GM23338 (cell line): ENCODE measurements at regions not wholly inside any gene's neighbourhood (a gene's known extent, or its start where the extent isn't known, plus 50 kb on each side); places are given as distances from the start of the nearest gene placed in this dataset.

Experiments
- ATAC-seq: fragments of 200-7000 bp; cut with Tn5 transposase; 3 replicates; pipeline ENCODE4 v1.9.1; 2020
- DNase-seq: peaks from one replicate; pipeline ENCODE4 v3.0.0-alpha.2; 2015; ENCODE audit warnings: low spot score
- H2AFZ ChIP-seq: fragments of 200-600 bp; sonication (generic); 2 replicates; pipeline ENCODE4 v1.8.0; 2016; ENCODE audit warnings: antibody characterized with exemption, mild to moderate bottlenecking, moderate library complexity
- H3F3A ChIP-seq: fragments of 200-600 bp; sonication (generic); replicated peaks from 2 replicates; pipeline ENCODE4 v1.8.0; 2017; ENCODE audit warnings: antibody characterized with exemption, mixed run types, low read depth
- H3K27ac ChIP-seq: fragments of 200-600 bp; sonication (generic); 2 replicates; pipeline ENCODE4 v1.6.1; 2016; ENCODE audit warnings: low read depth
- H3K27me3 ChIP-seq: fragments of 200-600 bp; sonication (generic); 2 replicates; pipeline ENCODE4 v1.8.0; 2016; ENCODE audit warnings: mild to moderate bottlenecking, mixed run types, moderate library complexity; ENCODE audit not compliant: insufficient read depth
- H3K36me3 ChIP-seq: fragments of 200-600 bp; sonication (generic); 2 replicates; pipeline ENCODE4 v1.8.0; 2016; ENCODE audit warnings: mild to moderate bottlenecking; ENCODE audit not compliant: insufficient read depth
- H3K4me1 ChIP-seq: fragments of 200-600 bp; sonication (generic); 2 replicates; pipeline ENCODE4 v1.8.0; 2016; ENCODE audit warnings: mild to moderate bottlenecking, moderate library complexity; ENCODE audit not compliant: insufficient read depth
- H3K4me2 ChIP-seq: fragments of 200-600 bp; sonication (generic); 2 replicates; pipeline ENCODE4 v1.7.1; 2017; ENCODE audit warnings: mixed run types
- H3K4me3 ChIP-seq: fragments of 200-600 bp; sonication (generic); 2 replicates; pipeline ENCODE4 v1.6.1; 2016; ENCODE audit warnings: mixed run types
- H3K79me2 ChIP-seq: fragments of 200-600 bp; sonication (generic); replicated peaks from 2 replicates; pipeline ENCODE4 v1.8.0; 2017; ENCODE audit warnings: mild to moderate bottlenecking; ENCODE audit not compliant: insufficient read depth
- H3K9me2 ChIP-seq: fragments of 200-600 bp; sonication (generic); 2 replicates; pipeline ENCODE4 v1.8.0; 2017; ENCODE audit not compliant: insufficient read depth
- H4K20me1 ChIP-seq: fragments of 200-600 bp; sonication (generic); replicated peaks from 2 replicates; pipeline ENCODE4 v1.8.0; 2017; ENCODE audit warnings: mild to moderate bottlenecking; ENCODE audit not compliant: insufficient read depth
- H3K27ac Mint-ChIP-seq: 2 replicates; pipeline ENCODE4 v1.8.0; 2020; ENCODE audit warnings: inconsistent platforms, mild to moderate bottlenecking, moderate library complexity, mixed read lengths
- H3K27me3 Mint-ChIP-seq: 3 replicates; pipeline ENCODE4 v1.8.0; 2022; ENCODE audit warnings: low read depth, mild to moderate bottlenecking, moderate library complexity, mixed read lengths, inconsistent platforms; ENCODE audit not compliant: insufficient read depth, poor library complexity
- H3K36me3 Mint-ChIP-seq: 3 replicates; pipeline ENCODE4 v1.8.0; 2021; ENCODE audit warnings: low read depth, mild to moderate bottlenecking, inconsistent platforms, moderate library complexity, mixed read lengths
- H3K4me1 Mint-ChIP-seq: 3 replicates; pipeline ENCODE4 v1.8.0; 2020; ENCODE audit warnings: mild to moderate bottlenecking, inconsistent platforms, mixed read lengths
- H3K4me3 Mint-ChIP-seq: 3 replicates; pipeline ENCODE4 v1.8.0; 2021; ENCODE audit warnings: moderate library complexity, mild to moderate bottlenecking, inconsistent platforms, mixed read lengths
- H3K9me3 Mint-ChIP-seq: 3 replicates; pipeline ENCODE4 v1.8.0; 2020; ENCODE audit warnings: moderate library complexity, mild to moderate bottlenecking, inconsistent platforms, mixed read lengths
- CREB1 ChIP-seq: fragments of 250-450 bp; sonication (Bioruptor Pico); IDR thresholded peaks from 2 replicates; pipeline ENCODE4 v1.5.0; 2020; ENCODE audit warnings: low read depth, mild to moderate bottlenecking, moderate library complexity
- CTCF ChIP-seq, 2 experiments: fragments of 200-600 bp in 1 of 2; sonication (generic) in 1 of 2; conservative IDR thresholded peaks; 2 replicates each; pipeline versions ENCODE4 v1.5.1 to v1.6.1; 2016 to 2017; ENCODE audit warnings: antibody characterized with exemption in 2 of 2, low read depth in 2 of 2, mild to moderate bottlenecking in 2 of 2, moderate library complexity in 1 of 2
- ETS1 ChIP-seq: IDR thresholded peaks from 2 replicates; pipeline ENCODE4 v1.6.1; 2016; ENCODE audit warnings: antibody characterized with exemption
- EZH2 ChIP-seq: fragments of 200-600 bp; sonication (generic); IDR thresholded peaks from one replicate; pipeline ENCODE4 v1.8.0; 2017; ENCODE audit warnings: antibody characterized with exemption, mild to moderate bottlenecking, low read depth; ENCODE audit not compliant: unreplicated experiment
- EZH2phosphoT487 ChIP-seq: fragments of 200-600 bp; sonication (generic); IDR thresholded peaks from one replicate; pipeline ENCODE4 v1.8.1; 2018; ENCODE audit warnings: antibody characterized with exemption; ENCODE audit not compliant: unreplicated experiment
- NANOG ChIP-seq: IDR thresholded peaks from 2 replicates; pipeline ENCODE4 v1.6.1; 2016; ENCODE audit warnings: antibody characterized with exemption, borderline replicate concordance
- POLR2AphosphoS5 ChIP-seq: IDR thresholded peaks from 2 replicates; pipeline ENCODE4 v1.6.1; 2016; ENCODE audit warnings: antibody characterized with exemption, low read depth
- REST ChIP-seq: IDR thresholded peaks from one replicate; pipeline ENCODE4 v1.6.1; 2018; ENCODE audit warnings: antibody characterized with exemption; ENCODE audit not compliant: unreplicated experiment
- STAT1 ChIP-seq: IDR thresholded peaks from one replicate; pipeline ENCODE4 v1.6.1; 2016; ENCODE audit warnings: antibody characterized with exemption; ENCODE audit not compliant: unreplicated experiment
- ZNF114 ChIP-seq: fragments of 250-450 bp; sonication (Bioruptor Pico); IDR thresholded peaks from 2 replicates; pipeline ENCODE4 v1.5.0; 2020; ENCODE audit warnings: mild to moderate bottlenecking, moderate library complexity
- ZNF331 ChIP-seq: fragments of 250-450 bp; sonication (Bioruptor Pico); IDR thresholded peaks from 2 replicates; pipeline ENCODE4 v1.5.0; 2020; ENCODE audit warnings: low read depth, mild to moderate bottlenecking, moderate library complexity
- ZNF462 ChIP-seq: fragments of 250-450 bp; sonication (Bioruptor Pico); IDR thresholded peaks from 2 replicates; pipeline ENCODE4 v1.5.0; 2020; ENCODE audit warnings: mild to moderate bottlenecking, moderate library complexity

GRCh38 chr5:174303035-174303434 is 257.5 kb downstream of the NSG2 start:
- no peaks in the 10 kb centered on the region for H3F3A ChIP-seq
- H3K79me2 ChIP-seq: no peaks in the 10 kb centered on the region
- Mint-ChIP-seq H3K9me3 (peaks cover 6% of the 10 kb centered on the region; the same call in 2 of the 3 replicates), H3K27me3 (peaks cover 22% of the 10 kb centered on the region), H3K4me1 (peaks cover 26% of the 10 kb centered on the region), H3K4me3 (no peak overlapping the region), H3K27ac (no peak overlapping the region), H3K36me3 (no peaks in the 10 kb centered on the region)
- H3K4me3 ChIP-seq: no peak overlapping the region
- DNase-seq (no peak), ATAC-seq (no peak; the same call in 2 of the 3 replicates)
- no peak for TF ChIP-seq ZNF331
- no peak for TF ChIP-seq ETS1
- TF ChIP-seq NANOG: no peak
- TF ChIP-seq CTCF (conservative IDR thresholded peaks at IDR 0.05; ENCODE audit: low read depth in 2 of 2): no peak
- no peak for TF ChIP-seq REST
- TF ChIP-seq POLR2AphosphoS5: no peak
- TF ChIP-seq STAT1: no peak
- TF ChIP-seq EZH2phosphoT487: no peak
- TF ChIP-seq EZH2: no peak
- no peak for TF ChIP-seq ZNF114 (CRISPR knock-in tag)
- no peak for TF ChIP-seq CREB1
- TF ChIP-seq ZNF462: no peak
- no peak overlapping the region for H3K27ac ChIP-seq
- no peaks in the 10 kb centered on the region for H3K27me3 ChIP-seq
- no peaks in the 10 kb centered on the region for H3K9me2 ChIP-seq
- no peaks in the 10 kb centered on the region for H3K36me3 ChIP-seq
- no peak overlapping the region for H2AFZ ChIP-seq
- no peak overlapping the region for H3K4me2 ChIP-seq
- no peaks in the 10 kb centered on the region for H4K20me1 ChIP-seq
- peaks cover 9% of the 10 kb centered on the region for H3K4me1 ChIP-seq
